GM23248 (cell line): ENCODE measurements at regions not wholly inside any gene's neighbourhood (a gene's known extent, or its start where the extent isn't known, plus 50 kb on each side); places are given as distances from the start of the nearest gene placed in this dataset.

Experiments
- EZH2 ChIP-seq: fragments of 200-600 bp; sonication (generic); IDR thresholded peaks from 2 replicates; pipeline ENCODE4 v1.6.1; 2018; ENCODE audit warnings: antibody characterized with exemption, mild to moderate bottlenecking; ENCODE audit not compliant: insufficient read depth, poor library complexity, severe bottlenecking
- EZH2phosphoT487 ChIP-seq: fragments of 200-600 bp; sonication (generic); IDR thresholded peaks from 2 replicates; pipeline ENCODE4 v1.6.1; 2018; ENCODE audit warnings: antibody characterized with exemption, moderate library complexity, mild to moderate bottlenecking, low read depth; ENCODE audit not compliant: insufficient read depth

- no peak for TF ChIP-seq EZH2
- TF ChIP-seq EZH2phosphoT487, result no peak
Measured at GRCh38 chr2:10214179-10214578, 88.5 kb upstream of the HPCAL1 start.
